WTC11 (cell line): ENCODE measurements at regions not wholly inside any gene's neighbourhood (a gene's known extent, or its start where the extent isn't known, plus 50 kb on each side); places are given as distances from the start of the nearest gene placed in this dataset.

Experiments used
- USF1 ChIP-seq: sonication (generic); formaldehyde crosslinking; IDR thresholded peaks from 2 replicates; pipeline ENCODE4 v1.8.0; 2022; ENCODE audit warnings: mild to moderate bottlenecking, missing genetic modification reagents
- ZNF121 ChIP-seq: sonication (generic); formaldehyde crosslinking; IDR thresholded peaks from 2 replicates; pipeline ENCODE4 v1.8.0; 2023; ENCODE audit warnings: missing genetic modification reagents
- ZNF425 ChIP-seq: fragments of 250-450 bp; sonication (Bioruptor Pico); conservative IDR thresholded peaks from 2 replicates; pipeline ENCODE4 v1.9.0; 2021; ENCODE audit warnings: mild to moderate bottlenecking

GRCh38 chr5:105350486-105351140 is 1788.0 kb upstream of the NUDT12 start:
- TF ChIP-seq ZNF121 (CRISPR knock-in tag) (no peak), ZNF425 (CRISPR knock-in tag) (no peak), USF1 (no peak)
